Left kidney (tissue), 1 donor: ENCODE measurements at regions not wholly inside any gene's neighbourhood (a gene's known extent, or its start where the extent isn't known, plus 50 kb on each side); places are given as distances from the start of the nearest gene placed in this dataset.
"Not testable (repeated sequence)": the region's sequence is repeated elsewhere in the genome, so short reads cannot be mapped to it uniquely, and the experiment has no call there.

Experiments
- DNase-seq: peaks from one replicate; pipeline ENCODE4 v3.0.0-alpha.2; 2013

GRCh38 chr2:103387888-103388287 lies 626.1 kb downstream of the TMEM182 start:
- DNase-seq: no peak

GRCh38 chr2:103396152-103396551 lies 634.3 kb downstream of the TMEM182 start:
- DNase-seq: no peak

- DNase-seq: peak; percentile 47
Measured at GRCh38 chr2:103401621-103402020, 639.8 kb downstream of the TMEM182 start.

GRCh38 chr2:103402336-103402735 lies 640.5 kb downstream of the TMEM182 start:
- DNase-seq: no peak

GRCh38 chr2:103402944-103403343 lies 641.1 kb downstream of the TMEM182 start:
- no peak for DNase-seq

GRCh38 chr2:103403388-103403787 lies 641.6 kb downstream of the TMEM182 start:
- not testable (repeated sequence) for DNase-seq

GRCh38 chr2:103410221-103410620 lies 648.4 kb downstream of the TMEM182 start:
- DNase-seq: no peak

- DNase-seq: no peak
Measured at GRCh38 chr2:103419506-103419905, 657.7 kb downstream of the TMEM182 start.

GRCh38 chr2:103423100-103423499 lies 661.3 kb downstream of the TMEM182 start:
- no peak for DNase-seq

GRCh38 chr2:103427567-103427966 lies 665.7 kb downstream of the TMEM182 start:
- no peak for DNase-seq

GRCh38 chr2:103430191-103430590 lies 668.4 kb downstream of the TMEM182 start:
- no peak for DNase-seq

GRCh38 chr2:103435010-103435409 lies 673.2 kb downstream of the TMEM182 start:
- DNase-seq: no peak

- DNase-seq: no peak
Measured at GRCh38 chr2:103437161-103437560, 675.3 kb downstream of the TMEM182 start.

GRCh38 chr2:103445347-103445746 lies 683.5 kb downstream of the TMEM182 start:
- no peak for DNase-seq

- no peak for DNase-seq
Measured at GRCh38 chr2:103448495-103448894, 686.7 kb downstream of the TMEM182 start.

GRCh38 chr2:103451283-103451682 lies 689.5 kb downstream of the TMEM182 start:
- no peak for DNase-seq

GRCh38 chr2:103459283-103459682 lies 697.5 kb downstream of the TMEM182 start:
- DNase-seq: no peak

- no peak for DNase-seq
Measured at GRCh38 chr2:103462101-103462500, 700.3 kb downstream of the TMEM182 start.

- DNase-seq: no peak
Measured at GRCh38 chr2:103462712-103463111, 700.9 kb downstream of the TMEM182 start.

- no peak for DNase-seq
Measured at GRCh38 chr2:103464831-103465230, 703.0 kb downstream of the TMEM182 start.

- no peak for DNase-seq
Measured at GRCh38 chr2:103469800-103470199, 708.0 kb downstream of the TMEM182 start.

- DNase-seq: no peak
Measured at GRCh38 chr2:103484906-103485305, 723.1 kb downstream of the TMEM182 start.

- DNase-seq: no peak
Measured at GRCh38 chr2:103496850-103497249, 735.0 kb downstream of the TMEM182 start.

- no peak for DNase-seq
Measured at GRCh38 chr2:103506812-103507211, 745.0 kb downstream of the TMEM182 start.

GRCh38 chr2:103512442-103512841 lies 750.6 kb downstream of the TMEM182 start:
- DNase-seq: no peak
